ENCODE measurements at regions not wholly inside any gene's neighbourhood (a gene's known extent, or its start where the extent isn't known, plus 50 kb on each side); places are given as distances from the start of the nearest gene placed in this dataset.

- DNase-seq, result no peak
These were observed 203.8 kb upstream of the CDH7 start for GRCh38 chr18:65547046-65547445.

DNA sequence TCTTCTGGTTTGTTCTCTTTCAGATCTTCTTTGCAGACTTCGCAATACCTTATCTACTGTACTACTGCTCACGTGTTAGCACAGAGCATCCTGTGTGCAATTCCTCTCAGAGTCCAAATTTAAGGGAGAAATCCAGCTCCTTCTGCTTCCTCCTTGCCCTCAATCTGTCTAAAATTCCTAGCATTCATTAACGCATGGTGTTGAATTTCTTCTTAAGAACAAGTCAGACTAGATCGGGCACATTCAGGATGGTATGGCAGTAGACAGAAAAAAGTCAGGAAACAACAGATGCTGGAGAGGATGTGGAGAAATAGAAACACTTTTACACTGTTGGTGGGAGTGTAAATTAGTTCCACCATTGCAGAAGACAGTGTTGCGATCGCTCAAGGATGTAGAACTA is 206.1 kb upstream of the CDH7 start:
- no peak for DNase-seq

GRCh38 chr18:65527879-65528633 is 222.8 kb upstream of the CDH7 start:
- no peak for DNase-seq

DNA sequence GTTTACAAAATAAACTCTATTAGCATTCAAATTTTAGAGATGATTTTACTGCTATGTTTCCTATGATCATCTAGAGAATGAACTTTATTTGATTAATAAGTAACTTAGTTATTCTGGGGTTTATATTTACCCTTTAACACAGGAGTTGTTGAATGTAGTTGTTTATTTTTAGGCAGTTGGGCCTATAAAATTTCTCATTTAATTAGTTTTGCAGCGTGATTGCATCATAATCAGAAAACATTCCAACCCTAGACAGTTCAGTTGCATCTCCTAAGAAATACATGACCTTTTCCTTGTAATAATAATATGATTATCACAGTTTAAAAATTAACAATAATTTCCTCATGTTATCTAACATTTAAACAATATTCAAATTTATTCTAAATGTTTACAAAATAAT is 224.7 kb upstream of the CDH7 start:
- no peak for DNase-seq

DNA sequence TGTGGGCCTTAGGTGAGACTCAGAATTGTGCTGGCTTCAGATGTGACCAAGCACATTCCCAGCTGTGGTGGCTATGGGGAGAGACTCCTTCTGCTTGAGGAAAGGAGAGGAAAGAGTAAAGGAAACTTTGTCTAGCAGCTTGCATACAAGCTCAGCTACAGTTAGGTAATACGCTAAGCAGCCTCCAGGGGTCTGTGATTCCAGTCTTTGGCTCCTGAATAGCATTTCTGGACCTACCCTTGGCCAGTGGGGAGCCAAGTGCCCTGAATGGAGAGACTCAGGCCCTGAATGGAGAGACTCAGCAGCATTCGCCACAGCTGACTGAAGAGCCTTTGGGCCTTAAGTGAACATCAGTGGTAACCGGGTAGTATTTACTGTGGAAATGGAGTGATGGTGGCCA is 227.4 kb upstream of the CDH7 start:
- no peak for DNase-seq

GRCh38 chr18:65522907-65523306 is 227.9 kb upstream of the CDH7 start:
- DNase-seq, result no peak

- no peak for DNase-seq
These were observed 234.6 kb upstream of the CDH7 start for GRCh38 chr18:65516209-65516608.

DNA sequence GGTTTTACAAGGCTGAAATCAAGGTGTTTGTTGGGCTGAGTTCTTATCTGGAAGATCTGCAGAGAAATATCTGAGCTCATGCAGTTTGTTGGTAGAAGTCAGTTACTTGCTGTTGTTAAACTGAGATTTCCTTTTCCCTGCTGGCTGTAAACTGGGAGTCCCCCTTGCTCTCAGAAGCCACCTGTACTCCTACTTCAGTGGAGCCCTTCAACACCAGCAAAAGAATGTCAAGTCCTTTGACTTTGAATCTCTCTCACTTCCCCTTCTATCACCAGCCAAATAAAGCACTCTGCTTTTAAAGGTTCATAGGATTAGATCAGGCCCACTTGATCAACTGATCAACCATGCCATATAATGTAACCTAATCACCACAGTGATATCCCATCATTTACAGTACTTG is 252.2 kb upstream of the CDH7 start:
- no peak for DNase-seq

- DNase-seq, result no peak
These were observed 263.2 kb upstream of the CDH7 start for GRCh38 chr18:65487569-65487968.

DNA sequence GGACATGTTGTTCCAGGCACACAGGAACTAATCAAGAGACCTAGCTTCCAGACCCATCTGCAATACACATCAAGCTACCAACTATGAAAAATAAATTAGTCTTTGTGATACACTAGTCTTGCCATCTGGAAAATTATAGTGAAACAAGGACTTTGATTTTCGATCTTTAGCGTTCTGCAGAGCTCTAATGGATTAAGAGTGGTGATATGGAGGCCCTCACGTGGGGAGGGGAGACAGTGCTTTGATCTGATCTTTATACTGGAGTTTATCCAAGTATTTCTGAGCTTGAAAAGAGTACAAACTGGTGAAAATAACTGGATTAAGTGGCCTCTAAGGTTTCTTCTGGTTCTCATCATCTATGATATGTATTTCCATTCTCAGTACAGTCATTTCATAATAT is 273.4 kb upstream of the CDH7 start:
- no peak for DNase-seq

DNA sequence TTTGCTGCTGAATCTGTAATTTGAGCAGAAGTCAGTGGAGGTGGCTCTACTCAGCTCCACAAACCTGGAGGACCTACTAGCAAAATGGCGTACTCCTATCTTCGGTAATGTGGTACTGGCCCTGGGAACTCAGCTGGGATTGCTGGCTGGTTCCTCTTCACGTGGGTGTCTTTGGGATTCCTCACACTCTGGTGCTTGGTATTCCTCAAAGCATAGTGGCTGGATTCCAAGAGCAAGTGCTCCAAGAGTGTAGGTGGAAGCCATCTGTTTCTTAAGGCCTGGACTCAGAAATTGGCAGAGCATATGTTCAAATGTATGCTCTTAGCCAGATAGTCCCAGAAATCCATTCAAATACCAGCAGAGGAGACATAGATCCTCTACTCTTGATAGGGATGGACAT is 281.9 kb upstream of the CDH7 start:
- no peak for DNase-seq

DNA sequence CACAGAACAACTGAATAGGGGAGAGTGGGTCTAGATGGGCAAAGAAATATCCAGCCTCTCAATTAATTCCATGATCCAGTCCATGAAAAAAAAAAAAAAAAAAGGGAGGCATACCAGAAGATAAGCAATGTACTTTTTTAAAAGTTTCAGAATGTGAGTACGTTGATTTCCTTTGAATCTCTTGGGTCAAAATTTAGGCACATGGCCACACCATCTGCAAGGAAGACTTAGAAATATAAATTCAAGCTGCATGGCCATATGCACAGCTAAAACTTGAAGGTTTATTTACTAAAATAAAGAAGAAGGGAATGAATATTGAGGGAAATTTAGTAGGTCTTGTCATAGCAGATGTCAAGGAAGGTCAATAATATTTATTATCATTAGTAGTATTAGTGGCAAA is 286.5 kb upstream of the CDH7 start:
- DNase-seq, result no peak

GRCh38 chr18:65459741-65460140 is 291.1 kb upstream of the CDH7 start:
- DNase-seq, result no peak

DNA sequence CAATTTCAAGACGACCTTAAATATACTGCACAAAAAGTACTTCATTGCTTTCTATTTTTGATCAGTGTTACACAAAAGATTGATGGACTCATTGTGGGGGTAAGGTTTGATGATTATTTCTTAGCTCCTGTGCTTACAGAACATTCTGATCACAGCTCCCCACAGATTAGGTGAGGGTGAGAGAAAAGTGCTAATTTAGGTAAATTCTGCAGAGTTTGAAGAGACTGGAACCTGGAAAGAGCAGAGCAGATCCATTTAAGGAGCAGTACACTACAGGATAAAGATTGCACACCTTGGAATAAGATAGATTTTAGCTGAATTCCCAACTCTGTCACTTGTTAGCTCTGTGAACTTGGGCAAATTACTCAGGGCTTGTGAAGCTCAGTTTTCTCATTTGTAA is 291.9 kb upstream of the CDH7 start:
- DNase-seq, result no peak

GRCh38 chr18:65439188-65439587 is 311.6 kb upstream of the CDH7 start:
- DNase-seq, result no peak

GRCh38 chr18:65436430-65436829 is 314.4 kb upstream of the CDH7 start:
- no peak for DNase-seq

DNA sequence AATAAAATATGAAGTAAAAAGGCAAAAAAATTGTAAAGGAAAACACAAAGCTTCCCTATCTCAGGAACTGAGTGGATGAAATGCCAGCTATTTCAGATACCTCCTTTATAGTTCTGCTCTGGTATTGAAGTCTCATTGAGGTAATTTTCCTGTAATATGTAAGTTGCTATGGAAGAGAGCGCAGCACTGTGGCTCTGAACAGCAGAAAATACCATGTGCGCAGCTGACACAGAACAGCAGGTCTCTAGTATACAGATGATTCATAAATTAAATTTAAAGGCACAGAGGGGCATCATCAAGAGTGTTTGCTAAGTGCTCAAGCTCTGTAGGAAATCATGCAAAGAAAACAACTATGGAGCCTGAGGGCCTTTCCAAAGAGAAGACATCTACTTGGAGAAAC is 315.3 kb upstream of the CDH7 start:
- DNase-seq, result no peak

DNA sequence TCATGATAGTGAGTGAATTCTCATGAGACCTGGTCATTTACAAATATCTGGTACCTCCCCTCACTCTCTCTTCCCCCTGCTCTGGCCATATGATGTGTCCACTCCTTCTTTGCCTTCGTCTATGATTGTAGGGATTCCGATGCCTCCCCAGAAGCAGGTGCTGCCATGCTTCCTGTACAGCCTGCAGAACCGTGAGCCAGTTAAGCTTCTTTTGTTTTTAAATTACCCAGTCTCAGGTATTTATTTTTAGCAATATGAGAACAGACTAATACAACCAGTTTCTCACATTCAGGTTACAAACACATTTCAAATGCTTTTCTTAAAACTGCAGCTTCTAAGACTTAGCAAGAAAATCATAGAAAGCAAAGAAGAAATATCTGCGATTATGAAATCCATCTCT is 321.2 kb upstream of the CDH7 start:
- DNase-seq, result no peak

GRCh38 chr18:65425366-65425765 is 325.4 kb upstream of the CDH7 start:
- no peak for DNase-seq

GRCh38 chr18:65423776-65424175 is 327.0 kb upstream of the CDH7 start:
- DNase-seq, result no peak

GRCh38 chr18:65422544-65423136 is 328.2 kb upstream of the CDH7 start:
- DNase-seq, result no peak

DNA sequence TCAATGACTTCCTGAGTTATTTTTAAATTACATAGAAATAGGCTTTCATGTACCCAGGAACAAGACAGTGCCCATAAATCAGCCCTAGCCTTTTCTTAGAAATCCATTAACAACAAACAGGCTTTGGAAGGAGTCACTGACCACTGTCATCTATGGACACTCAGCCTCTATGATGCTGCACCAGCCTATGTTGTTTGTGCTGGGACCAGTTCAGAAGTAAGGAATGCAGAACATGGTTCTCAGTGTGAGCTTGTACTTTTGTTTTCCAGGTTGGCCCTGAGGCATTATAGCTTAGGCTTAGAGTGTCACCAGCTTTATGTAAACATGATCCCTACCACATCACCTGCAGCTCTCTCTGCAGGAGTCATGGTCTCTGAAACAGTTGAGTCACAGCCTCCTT is 335.7 kb upstream of the CDH7 start:
- DNase-seq, result no peak

DNA sequence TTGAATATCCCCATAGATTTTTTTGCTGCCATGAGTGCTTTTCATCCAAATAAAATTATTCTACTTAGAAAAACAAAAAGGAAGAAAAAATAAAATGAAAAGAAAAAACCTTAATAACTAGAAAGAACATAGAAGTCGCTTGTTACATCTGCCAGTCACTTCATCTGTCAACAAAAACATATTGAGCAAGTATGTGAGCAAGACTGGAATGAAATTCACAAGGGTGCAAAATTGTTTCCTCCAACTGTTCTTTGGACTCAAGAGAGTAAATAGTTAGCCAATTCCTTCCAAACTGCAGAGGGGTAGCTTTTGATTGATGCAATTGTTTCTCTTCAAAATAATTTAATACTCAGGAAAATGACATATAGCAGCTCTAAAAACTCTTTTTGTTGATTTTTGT is 336.3 kb upstream of the CDH7 start:
- no peak for DNase-seq

DNA sequence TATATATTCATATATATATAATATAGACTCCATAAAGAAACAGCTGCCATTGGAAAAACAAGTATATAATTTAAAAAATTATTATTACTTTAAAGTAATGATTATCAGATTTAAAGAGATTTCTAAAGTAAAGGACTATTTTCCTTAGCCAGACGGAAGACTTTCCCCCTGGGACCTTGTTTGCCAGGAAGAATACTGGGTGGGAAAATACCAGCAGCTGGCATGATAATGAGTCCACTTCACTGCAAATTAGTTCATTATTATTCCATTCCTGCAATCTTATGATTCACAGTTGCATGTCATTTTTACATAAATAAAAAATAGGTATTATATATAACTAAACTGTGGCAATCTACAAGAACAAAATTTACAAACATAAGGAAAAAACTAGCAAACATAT is 339.8 kb upstream of the CDH7 start:
- DNase-seq, result no peak

DNA sequence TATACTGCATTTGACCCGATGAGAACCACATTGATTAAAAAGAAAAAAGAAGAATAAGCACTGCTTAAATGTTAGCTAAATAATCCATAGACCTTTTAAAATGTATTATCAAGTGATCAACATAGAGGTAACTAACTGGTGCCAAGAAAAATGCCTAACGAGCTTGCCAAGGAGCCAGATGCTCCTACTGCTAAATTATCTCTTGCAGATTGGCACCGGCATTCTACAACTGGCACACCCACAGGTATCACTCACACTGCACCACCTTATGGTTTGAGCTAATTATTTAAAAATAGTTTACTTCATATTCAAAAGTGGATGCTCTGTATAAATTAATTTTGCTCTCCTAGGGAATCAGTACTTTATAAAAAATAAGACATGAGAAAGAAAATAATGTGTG is 341.6 kb upstream of the CDH7 start:
- no peak for DNase-seq
